ENCODE measurements at regions not wholly inside any gene's neighbourhood (a gene's known extent, or its start where the extent isn't known, plus 50 kb on each side); places are given as distances from the start of the nearest gene placed in this dataset.
A peak's percentile ranks its signal among the peaks of the same experiment; 100 is the strongest.

- no peak for TF ChIP-seq DMTF1 (CRISPR knock-in tag; IDR thresholded peaks at IDR 0.05)
- TF ChIP-seq ZNF432 (CRISPR knock-in tag; IDR thresholded peaks at IDR 0.05; ENCODE audit: borderline replicate concordance): no peak
- TF ChIP-seq ZNF563 (CRISPR knock-in tag; IDR thresholded peaks at IDR 0.05): peak; percentile 59; the same call in 1 of the 2 replicates
- TF ChIP-seq ZBTB42 (CRISPR knock-in tag; IDR thresholded peaks at IDR 0.05): no peak
- TF ChIP-seq NKX3-1 (CRISPR knock-in tag; IDR thresholded peaks at IDR 0.05): peak; percentile 92
- 0 out of 2 replicates have a peak, but pooled peaks have one; percentile 46 for TF ChIP-seq FOXM1 (CRISPR knock-in tag; IDR thresholded peaks at IDR 0.05)
- TF ChIP-seq HDAC2 (CRISPR knock-in tag; IDR thresholded peaks at IDR 0.05): peak; percentile 77
- no peak for TF ChIP-seq MXD1 (CRISPR knock-in tag; IDR thresholded peaks at IDR 0.05)
- peak; percentile 79; the same call in 1 of the 2 replicates for TF ChIP-seq KLF11 (CRISPR knock-in tag; IDR thresholded peaks at IDR 0.05)
- no peak for TF ChIP-seq STAG1 (CRISPR knock-in tag; IDR thresholded peaks at IDR 0.05)
- TF ChIP-seq MAX (IDR thresholded peaks at IDR 0.05): no peak
- no peak for TF ChIP-seq TOE1 (CRISPR knock-in tag; IDR thresholded peaks at IDR 0.05)
- no peak for TF ChIP-seq ZFP62 (CRISPR knock-in tag; IDR thresholded peaks at IDR 0.05)
- no peak for TF ChIP-seq HNF4A (CRISPR knock-in tag; IDR thresholded peaks at IDR 0.05)
- TF ChIP-seq ZFP37 (CRISPR knock-in tag; IDR thresholded peaks at IDR 0.05; ENCODE audit: borderline replicate concordance): peak; percentile 84; the same call in 1 of the 2 replicates
- no peak for TF ChIP-seq PBX2 (CRISPR knock-in tag; IDR thresholded peaks at IDR 0.05)
- TF ChIP-seq ZBTB44 (CRISPR knock-in tag; IDR thresholded peaks at IDR 0.05): peak; percentile 94; the same call in 1 of the 2 replicates
- peak; percentile 77; the same call in 1 of the 2 replicates for TF ChIP-seq BORCS8-MEF2B (CRISPR knock-in tag; IDR thresholded peaks at IDR 0.05)
- peak; percentile 61 for TF ChIP-seq ZSCAN21 (CRISPR knock-in tag; IDR thresholded peaks at IDR 0.05; ENCODE audit: borderline replicate concordance)
- TF ChIP-seq FOXK1 (CRISPR knock-in tag; IDR thresholded peaks at IDR 0.05; ENCODE audit: borderline replicate concordance, low read depth): peak; percentile 75; the same call in 1 of the 2 replicates
- peak; percentile 76; the same call in 1 of the 2 replicates for TF ChIP-seq SMAD3 (CRISPR knock-in tag; IDR thresholded peaks at IDR 0.05)
- 0 out of 2 replicates have a peak, but pooled peaks have one; percentile 32 for TF ChIP-seq ZC3H13 (CRISPR knock-in tag; IDR thresholded peaks at IDR 0.05)
- TF ChIP-seq ELF3 (CRISPR knock-in tag; IDR thresholded peaks at IDR 0.05): peak; percentile 45; the same call in 1 of the 2 replicates
- peak; percentile 80; the same call in 1 of the 2 replicates for TF ChIP-seq ZNF607 (CRISPR knock-in tag; IDR thresholded peaks at IDR 0.05; ENCODE audit: borderline replicate concordance)
- TF ChIP-seq SNAI1 (CRISPR knock-in tag; IDR thresholded peaks at IDR 0.05; ENCODE audit: borderline replicate concordance): no peak
- no peak for TF ChIP-seq ZNF350 (CRISPR knock-in tag; IDR thresholded peaks at IDR 0.05; ENCODE audit: borderline replicate concordance, low read depth)
- TF ChIP-seq CREM (IDR thresholded peaks at IDR 0.05): no peak
- no peak for TF ChIP-seq CREM (CRISPR knock-in tag; IDR thresholded peaks at IDR 0.05)
- no peak for TF ChIP-seq SP5 (CRISPR knock-in tag; IDR thresholded peaks at IDR 0.05; ENCODE audit: borderline replicate concordance, low read depth)
Observed at GRCh38 chr10:123614888-123615287, 51.3 kb upstream of the GPR26 start (continued).

Measured in HepG2 (cell line).